H1 (cell line): ENCODE measurements at regions not wholly inside any gene's neighbourhood (a gene's known extent, or its start where the extent isn't known, plus 50 kb on each side); places are given as distances from the start of the nearest gene placed in this dataset.

Source experiments
- CTCF ChIA-PET: fragments of 300-600 bp; sonication (Branson Sonifier 250); formaldehyde crosslinking; loops from one replicate; lab custom pipeline; 2021; ENCODE audit not compliant: partially characterized antibody; lab: Charles Lee
- POLR2A ChIA-PET: fragments of 300-600 bp; sonication (Branson Sonifier 250); formaldehyde crosslinking; loops from one replicate; lab custom pipeline; 2021; ENCODE audit warnings: inconsistent platforms; ENCODE audit not compliant: partially characterized antibody; lab: Charles Lee
- DNase-seq, 2 experiments: peaks; one replicate each; pipeline versions ENCODE4 v3.0.0 to v3.0.0-alpha.2; 2010 to 2022; ENCODE audit warnings: low spot score in 2 of 2, low read depth in 1 of 2, mixed read lengths in 1 of 2
- FAIRE-seq: peaks from 2 replicates; lab custom pipeline; 2011; peaks lifted over from hg19 to GRCh38; lab: Jason Lieb, UNC
- H2AFZ ChIP-seq: 2 replicates; pipeline ENCODE4 v1.8.1; 2012; ENCODE audit warnings: low read length, inconsistent platforms
- H2AK5ac ChIP-seq: 2 replicates; pipeline ENCODE4 v1.6.1; 2013; ENCODE audit warnings: low read depth, low read length
- H2BK120ac ChIP-seq: replicated peaks from 2 replicates; pipeline ENCODE3; 2013; ENCODE audit warnings: low read depth, low read length, inconsistent platforms
- H2BK12ac ChIP-seq: 2 replicates; pipeline ENCODE4 v1.6.1; 2013; ENCODE audit warnings: low read depth, low read length
- H2BK15ac ChIP-seq: 2 replicates; pipeline ENCODE4 v1.6.1; 2013; ENCODE audit warnings: low read length
- H2BK20ac ChIP-seq: 2 replicates; pipeline ENCODE4 v1.6.1; 2013; ENCODE audit warnings: low read length
- H2BK5ac ChIP-seq: 2 replicates; pipeline ENCODE4 v1.6.1; 2013; ENCODE audit warnings: low read depth, low read length
- H3K14ac ChIP-seq: 2 replicates; pipeline ENCODE4 v1.6.1; 2013; ENCODE audit warnings: inconsistent platforms; ENCODE audit not compliant: insufficient read length
- H3K18ac ChIP-seq: 2 replicates; pipeline ENCODE4 v1.6.1; 2013; ENCODE audit warnings: low read length; ENCODE audit errors: extremely low read depth
- H3K23ac ChIP-seq: 2 replicates; pipeline ENCODE4 v1.6.1; 2013; ENCODE audit warnings: inconsistent platforms; ENCODE audit not compliant: insufficient read length
- H3K23me2 ChIP-seq: 2 replicates; pipeline ENCODE4 v1.6.1; 2013; ENCODE audit warnings: low read depth, low read length
- H3K27ac ChIP-seq: 2 replicates; pipeline ENCODE4 v1.6.1; 2011; ENCODE audit warnings: low read depth, low read length, inconsistent platforms
- H3K27me3 ChIP-seq, 4 experiments: replicated peaks in 1 of 4; 1 replicate in 1 of 4; 2 replicates in 3 of 4; pipeline versions ENCODE4 v1.6.1 to v1.8.1; 2011 to 2013; ENCODE audit warnings: low read length in 3 of 4, mild to moderate bottlenecking in 3 of 4, inconsistent platforms in 2 of 4, mixed read lengths in 2 of 4, moderate library complexity in 1 of 4; ENCODE audit not compliant: control insufficient read depth in 3 of 4, insufficient read depth in 3 of 4; ENCODE audit errors: extremely low read depth in 1 of 4
- H3K36me3 ChIP-seq, 4 experiments: 2 replicates each; pipeline versions ENCODE4 v1.6.1 to v1.8.1; 2011 to 2013; ENCODE audit warnings: mild to moderate bottlenecking in 4 of 4, low read length in 3 of 4, moderate library complexity in 2 of 4, control low read depth in 1 of 4, inconsistent platforms in 1 of 4; ENCODE audit not compliant: insufficient read depth in 4 of 4, control insufficient read depth in 2 of 4
- H3K4ac ChIP-seq: replicated peaks from 2 replicates; pipeline ENCODE3; 2013; ENCODE audit warnings: low read length, low read depth, mixed read lengths, inconsistent platforms; ENCODE audit not compliant: insufficient read length
- H3K4me1 ChIP-seq, 4 experiments: replicated peaks in 1 of 4; 1 replicate in 1 of 4; 2 replicates in 3 of 4; pipeline versions ENCODE4 v1.6.1 to v1.8.1; 2011 to 2013; ENCODE audit warnings: low read length in 3 of 4, inconsistent platforms in 2 of 4, mixed read lengths in 1 of 4; ENCODE audit not compliant: insufficient read depth in 4 of 4, control insufficient read depth in 3 of 4
- H3K4me2 ChIP-seq, 2 experiments: 2 replicates each; pipeline versions ENCODE4 v1.6.1 to v1.8.1; 2011 to 2013; ENCODE audit warnings: low read depth in 2 of 2, low read length in 2 of 2, control low read depth in 1 of 2, inconsistent platforms in 1 of 2, mild to moderate bottlenecking in 1 of 2; ENCODE audit not compliant: insufficient read depth in 1 of 2
- H3K4me3 ChIP-seq, 4 experiments: fragments of 200-600, 300-600 bp in 1 of 4; sonication (generic), shearing (Covaris generic), sonication (Bioruptor Twin) in 1 of 4; 2 replicates each; pipeline versions ENCODE4 v1.5.1 to v1.8.1; 2011 to 2016; ENCODE audit warnings: low read length in 4 of 4, low read depth in 3 of 4, control low read depth in 2 of 4, inconsistent platforms in 2 of 4, mild to moderate bottlenecking in 2 of 4, mixed read lengths in 1 of 4, moderate library complexity in 1 of 4; ENCODE audit not compliant: insufficient read depth in 2 of 4; ENCODE audit errors: extremely low read depth in 1 of 4
- H3K56ac ChIP-seq: replicated peaks from 2 replicates; pipeline ENCODE3; 2013; ENCODE audit warnings: low read depth, mild to moderate bottlenecking, mixed read lengths, low read length, inconsistent platforms; ENCODE audit not compliant: insufficient read length
- H3K79me1 ChIP-seq: 2 replicates; pipeline ENCODE4 v1.6.1; 2013; ENCODE audit warnings: low read depth, low read length, control low read depth
- H3K79me2 ChIP-seq, 2 experiments: 2 replicates each; pipeline versions ENCODE4 v1.6.1 to v1.8.1; 2012 to 2013; ENCODE audit warnings: low read length in 2 of 2, mild to moderate bottlenecking in 2 of 2, inconsistent platforms in 1 of 2; ENCODE audit not compliant: insufficient read depth in 2 of 2, control insufficient read depth in 1 of 2
- H3K9ac ChIP-seq, 4 experiments: replicated peaks in 1 of 4; 1 replicate in 1 of 4; 2 replicates in 3 of 4; pipeline versions ENCODE4 v1.6.1 to v1.8.1; 2011 to 2013; ENCODE audit warnings: low read depth in 3 of 4, low read length in 3 of 4, control low read depth in 2 of 4, mild to moderate bottlenecking in 2 of 4, moderate library complexity in 2 of 4, inconsistent platforms in 1 of 4; ENCODE audit errors: extremely low read depth in 1 of 4
- H3K9me3 ChIP-seq, 2 experiments: 2 replicates each; pipeline versions ENCODE4 v1.6.1 to v1.8.1; 2012 to 2013; ENCODE audit warnings: mild to moderate bottlenecking in 2 of 2, moderate library complexity in 2 of 2, control low read depth in 1 of 2, inconsistent platforms in 1 of 2, low read depth in 1 of 2, low read length in 1 of 2, mixed read lengths in 1 of 2; ENCODE audit not compliant: insufficient read depth in 2 of 2
- H4K20me1 ChIP-seq, 2 experiments: replicated peaks in 1 of 2; 2 replicates each; pipeline versions ENCODE3 to v1.8.1; 2011 to 2013; ENCODE audit warnings: inconsistent platforms in 2 of 2, low read length in 2 of 2, mild to moderate bottlenecking in 1 of 2; ENCODE audit not compliant: insufficient read depth in 2 of 2, control insufficient read depth in 1 of 2
- H4K5ac ChIP-seq: 2 replicates; pipeline ENCODE4 v1.6.1; 2013; ENCODE audit warnings: low read length, low read depth, mixed read lengths, inconsistent platforms; ENCODE audit not compliant: insufficient read length
- H4K8ac ChIP-seq: 2 replicates; pipeline ENCODE4 v1.8.0; 2013; ENCODE audit warnings: mild to moderate bottlenecking, moderate library complexity, low read length, inconsistent platforms; ENCODE audit not compliant: insufficient read depth; ENCODE audit errors: extremely low read depth
- H4K91ac ChIP-seq: replicated peaks from 2 replicates; pipeline ENCODE3; 2013; ENCODE audit warnings: low read length, mixed read lengths, inconsistent platforms; ENCODE audit not compliant: insufficient read length
- BRCA1 ChIP-seq: IDR thresholded peaks from 2 replicates; pipeline ENCODE4 v1.6.1; 2012; ENCODE audit warnings: low read depth, low read length, improper control_type of control experiment
- CHD1 ChIP-seq: IDR thresholded peaks from 2 replicates; pipeline ENCODE4 v1.6.1; 2012; ENCODE audit warnings: low read depth, low read length, improper control_type of control experiment
- JUN ChIP-seq: IDR thresholded peaks from 2 replicates; pipeline ENCODE4 v1.6.1; 2011; ENCODE audit warnings: low read depth, mild to moderate bottlenecking, improper control_type of control experiment, low read length
- MAFK ChIP-seq: IDR thresholded peaks from 2 replicates; pipeline ENCODE4 v1.6.1; 2012; ENCODE audit warnings: low read depth, mild to moderate bottlenecking, improper control_type of control experiment, low read length
- NANOG ChIP-seq: IDR thresholded peaks from 2 replicates; pipeline ENCODE4 v1.6.1; 2011; ENCODE audit warnings: low read length, low read depth, mild to moderate bottlenecking, inconsistent platforms; ENCODE audit not compliant: insufficient read depth, poor library complexity, severe bottlenecking
- PHF8 ChIP-seq: fragments of 200-600 bp; sonication (generic); conservative IDR thresholded peaks from 2 replicates; pipeline ENCODE4 v1.7.1; 2012; ENCODE audit warnings: low read depth, mild to moderate bottlenecking, inconsistent platforms, low read length, moderate library complexity
- POU5F1 ChIP-seq: IDR thresholded peaks from 2 replicates; pipeline ENCODE4 v1.6.1; 2011; ENCODE audit warnings: low read depth, mild to moderate bottlenecking, low read length, moderate library complexity
- TBP ChIP-seq: IDR thresholded peaks from 2 replicates; pipeline ENCODE4 v1.6.1; 2011; ENCODE audit warnings: low read depth, low read length, improper control_type of control experiment
- ZNF274 ChIP-seq: IDR thresholded peaks from 2 replicates; pipeline ENCODE4 v1.7.0; 2012; ENCODE audit warnings: low read length, borderline replicate concordance; ENCODE audit errors: extremely low read depth
- WGBS, 2 experiments: shearing (Covaris generic) in 1 of 2; methylation state at CpG; one replicate each; pipeline versions ENCODE4 v1.1.6 to v1.1.7; 2013 to 2015; ENCODE audit warnings: low lambda C conversion rate in 2 of 2, mixed read lengths in 2 of 2, inconsistent platforms in 1 of 2, low coverage in 1 of 2, missing lambda C conversion rate in 1 of 2; ENCODE audit not compliant: insufficient replicate concordance in 2 of 2, insufficient coverage in 1 of 2, insufficient read length in 1 of 2; ENCODE audit errors: extremely low coverage in 1 of 2, missing lambda C conversion rate in 1 of 2; 5-methylcytosine and 5-hydroxymethylcytosine counted together

- H3K23ac ChIP-seq = no peak overlapping the region
- H3K9ac ChIP-seq = no peak overlapping the region
- H2BK15ac ChIP-seq = no peak overlapping the region
- 0 out of 2 replicates have a peak overlapping the region, but pooled peaks have one; percentile 39 for H2AK5ac ChIP-seq
- ChIA-PET CTCF (interaction anchor here (0.7 to 0.8 kb wide), 2 partner anchors 14 to 18 kb away, joined by 3 read pairs; no protein-coding TSS in a partner anchor), POLR2A (no interaction called here)
- 80% methylated on average over 6 of the region's 8 CpGs; no CpG with 5 or more reads in 1 of the 2 experiments for WGBS, 2 experiments
- H3K9me3 ChIP-seq = peaks cover 5 to 7% of the 10 kb centered on the region in 2 experiments; a peak in 3 of 4 replicates
- FAIRE-seq = no peak
- TF ChIP-seq MAFK (no peak), BRCA1 (no peak), CHD1 (no peak), JUN (no peak), PHF8 (no peak), NANOG (no peak), POU5F1 (no peak), TBP (no peak), ZNF274 (no peak)
- H3K18ac ChIP-seq = no peak overlapping the region; the same call in 1 of the 2 replicates
- H3K4me1 ChIP-seq = peaks cover 0 to 4% (median 1%) of the 10 kb centered on the region in 4 experiments; a peak in 2 of 7 replicates
- no peak overlapping the region for H4K91ac ChIP-seq
- H2BK20ac ChIP-seq = no peak overlapping the region
- no peaks in the 10 kb centered on the region for H4K20me1 ChIP-seq
- no peak overlapping the region for H3K56ac ChIP-seq
- H2BK12ac ChIP-seq = peak overlapping the region; percentile 39; the same call in 1 of the 2 replicates
- H3K27me3 ChIP-seq = no peaks in the 10 kb centered on the region
- no peaks in the 10 kb centered on the region for H3K79me2 ChIP-seq
- H3K14ac ChIP-seq = no peak overlapping the region
- H4K5ac ChIP-seq = no peak overlapping the region
- no peak overlapping the region for H2AFZ ChIP-seq
- H3K4me2 ChIP-seq = no peak overlapping the region
- no peaks in the 10 kb centered on the region for H3K36me3 ChIP-seq
- H4K8ac ChIP-seq = no peak overlapping the region
- H3K4me3 ChIP-seq = no peak overlapping the region
- H3K23me2 ChIP-seq = no peaks in the 10 kb centered on the region
- H3K27ac ChIP-seq = no peak overlapping the region
- no peak overlapping the region for H3K4ac ChIP-seq
- H2BK120ac ChIP-seq = no peak overlapping the region
- no peaks in the 10 kb centered on the region for H3K79me1 ChIP-seq
- peak in 1 of 2 experiments; percentile 30 for DNase-seq
- H2BK5ac ChIP-seq = no peak overlapping the region
These were observed 687.7 kb downstream of the MATN1 start for GRCh38 chr1:30035522-30036228.
